ENCODE measurements at regions not wholly inside any gene's neighbourhood (a gene's known extent, or its start where the extent isn't known, plus 50 kb on each side); places are given as distances from the start of the nearest gene placed in this dataset.

DNA sequence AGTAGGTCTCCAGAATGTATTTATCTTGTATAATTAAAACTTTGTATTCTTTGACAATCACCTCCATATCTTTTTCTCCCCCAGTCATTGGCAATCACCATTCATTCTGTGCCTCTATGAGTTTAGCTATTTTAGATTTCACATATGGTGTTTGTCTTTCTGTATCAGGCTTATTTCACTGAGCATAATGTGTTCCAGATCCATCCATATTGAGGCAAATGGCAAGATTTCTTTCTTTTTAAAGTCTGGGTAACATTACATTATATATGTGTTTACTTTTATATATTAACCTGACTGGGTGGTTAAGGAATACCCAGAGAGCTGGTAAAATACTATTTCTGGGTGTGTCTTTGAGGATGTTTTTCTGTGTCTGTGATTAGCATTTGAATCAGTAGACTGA lies 486.6 kb downstream of the SQOR start:
- DNase-seq, result no peak

DNA sequence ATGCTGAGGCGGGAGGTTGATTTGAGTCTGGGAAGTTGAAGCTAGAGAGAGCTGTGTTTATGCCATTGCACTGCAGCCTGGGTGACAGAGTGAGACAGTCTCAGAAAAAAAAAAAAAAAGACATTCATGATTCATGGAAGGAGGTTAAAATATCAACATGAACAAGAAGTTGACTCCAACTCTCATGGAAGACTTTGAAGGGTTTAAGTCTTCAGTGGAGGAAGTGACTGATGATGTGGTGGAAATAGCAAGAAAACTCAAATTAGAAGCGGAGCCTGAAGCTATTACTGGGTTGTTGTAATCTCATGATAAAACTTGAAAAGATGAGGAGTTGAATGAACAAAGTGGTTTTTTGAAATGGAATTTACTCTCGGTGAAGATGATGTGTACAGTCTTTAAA lies 491.8 kb downstream of the SQOR start:
- no peak for DNase-seq

DNA sequence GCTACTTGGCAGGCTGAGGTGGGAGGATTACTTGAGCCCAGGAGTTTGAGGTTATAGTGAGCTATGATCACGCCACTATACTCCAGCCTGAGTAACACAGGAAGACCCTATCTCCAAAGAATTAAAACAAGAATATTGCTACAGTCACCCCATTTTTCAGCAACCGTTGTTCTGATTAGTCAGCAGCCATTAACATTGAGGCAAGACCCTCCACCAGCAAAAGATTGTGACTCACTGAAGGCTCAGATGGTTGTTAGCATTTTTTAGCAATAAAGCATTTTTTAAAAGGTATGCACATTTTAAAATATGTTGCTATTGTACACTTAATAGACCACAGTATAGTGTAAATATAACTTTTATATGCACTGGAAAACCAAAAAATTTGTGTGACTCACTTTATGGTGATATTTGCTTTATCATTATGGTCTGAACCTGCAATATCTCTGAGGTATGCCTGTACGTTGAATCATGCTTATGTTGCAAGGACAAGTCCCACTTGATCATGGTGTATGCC lies 492.6 kb downstream of the SQOR start:
- no peak for DNase-seq

DNA sequence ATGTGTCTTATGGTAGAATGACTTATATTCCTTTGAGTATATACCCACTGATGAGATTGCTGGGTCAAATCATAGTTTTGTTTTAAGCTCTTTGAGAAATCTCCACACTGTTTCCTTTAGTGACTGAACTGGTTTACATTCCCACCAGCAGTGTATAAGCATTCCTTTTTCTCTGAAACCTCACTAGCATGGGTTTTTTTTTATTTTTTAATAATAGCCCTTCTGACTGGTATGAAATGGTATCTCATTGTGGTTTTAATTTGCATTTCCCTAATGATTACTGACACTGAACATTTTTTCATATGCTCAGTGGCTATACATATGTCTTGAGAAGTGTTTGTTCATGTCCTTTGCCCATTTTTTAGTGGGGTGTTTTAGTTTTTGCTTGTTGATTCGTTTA lies 494.3 kb downstream of the SQOR start:
- DNase-seq, result no peak

GRCh38 chr15:46131876-46132275 lies 497.0 kb downstream of the SQOR start:
- no peak for DNase-seq

DNA sequence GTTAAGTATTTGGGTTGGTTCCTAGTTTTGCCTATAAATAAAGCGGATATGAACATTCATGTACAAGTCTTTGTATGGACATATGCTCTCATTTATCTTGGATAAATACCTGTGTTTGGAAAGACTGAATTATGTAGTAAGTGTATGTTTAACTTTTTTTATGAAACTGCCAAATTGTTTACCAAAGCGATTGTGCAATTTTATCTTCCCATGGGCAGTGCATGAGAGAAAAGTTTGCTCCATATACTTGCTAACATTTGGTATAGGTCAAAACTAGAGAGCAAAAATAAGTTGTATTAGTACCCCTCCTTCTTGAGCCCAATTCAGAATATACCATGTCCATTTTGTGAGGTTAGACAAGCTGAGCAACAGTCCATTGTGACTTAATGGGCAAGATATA lies 502.6 kb downstream of the SQOR start:
- no peak for DNase-seq

GRCh38 chr15:46146002-46146401 lies 511.2 kb downstream of the SQOR start:
- DNase-seq, result no peak

- no peak for DNase-seq
Measured at GRCh38 chr15:46146915-46147314, 512.1 kb downstream of the SQOR start.

- DNase-seq, result no peak
Measured at GRCh38 chr15:46151786-46152185, 517.0 kb downstream of the SQOR start.

- no peak for DNase-seq
Measured at GRCh38 chr15:46166750-46167149, 531.9 kb downstream of the SQOR start.

- no peak for DNase-seq
Measured at GRCh38 chr15:46170326-46170725, 535.5 kb downstream of the SQOR start.

DNA sequence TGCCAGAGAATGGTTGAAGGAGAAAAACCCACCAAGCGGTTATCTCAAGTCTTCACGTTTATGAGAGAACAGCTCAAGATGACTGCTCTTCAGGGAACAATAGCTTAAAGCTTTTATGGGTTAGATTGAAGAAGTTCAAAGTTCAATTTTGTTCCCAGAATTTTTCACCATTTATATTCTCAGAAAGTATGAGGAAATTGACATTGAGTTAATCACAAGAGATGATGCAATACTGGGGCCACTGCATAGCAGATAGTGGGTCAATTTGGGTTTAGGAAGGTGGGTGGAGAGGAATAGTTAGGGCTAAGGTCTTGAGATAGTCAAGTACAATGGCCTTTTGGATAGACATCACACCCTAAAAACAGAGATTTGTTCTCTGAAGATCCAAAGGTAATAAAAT lies 539.3 kb downstream of the SQOR start:
- DNase-seq, result no peak

DNA sequence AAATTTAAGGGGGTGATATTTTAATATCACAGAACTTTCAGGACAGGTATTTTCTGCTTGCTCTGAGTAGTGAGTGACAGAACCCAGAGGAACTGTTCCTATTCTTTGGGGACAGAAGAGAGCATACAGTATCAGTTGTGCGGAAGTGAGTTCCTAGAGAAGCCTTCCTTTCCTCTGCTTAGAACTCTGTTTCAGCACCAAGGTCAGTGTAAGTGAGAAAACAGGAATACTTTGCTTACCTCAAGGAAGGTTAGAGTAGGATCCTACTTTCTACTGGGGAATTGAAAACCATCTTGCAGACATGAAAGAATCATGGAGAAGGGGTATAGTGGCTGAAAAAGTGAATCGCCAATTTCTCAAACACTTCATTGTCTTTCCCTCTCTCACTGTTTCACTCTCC lies 542.4 kb downstream of the SQOR start:
- no peak for DNase-seq

DNA sequence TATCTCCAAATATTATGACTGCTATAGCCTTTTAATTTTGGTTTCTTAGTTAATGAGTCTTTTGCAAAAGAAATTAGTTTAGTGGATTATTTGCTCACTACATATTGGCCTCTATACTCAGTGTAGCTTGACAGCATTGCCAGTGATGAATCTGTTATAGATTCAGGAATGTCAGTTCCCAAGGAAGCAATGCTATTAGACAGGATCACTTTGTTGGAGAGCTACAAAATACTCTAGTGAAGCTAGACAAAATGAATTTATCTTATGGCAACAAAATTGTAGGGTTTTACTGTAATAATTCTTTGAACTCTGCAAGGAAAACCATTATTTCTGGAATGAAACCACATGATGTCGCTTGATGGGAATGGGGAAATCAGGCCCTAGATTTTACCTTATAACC lies 543.3 kb downstream of the SQOR start:
- no peak for DNase-seq

- no peak for DNase-seq
Measured at GRCh38 chr15:46207341-46207740, 572.5 kb downstream of the SQOR start.

DNA sequence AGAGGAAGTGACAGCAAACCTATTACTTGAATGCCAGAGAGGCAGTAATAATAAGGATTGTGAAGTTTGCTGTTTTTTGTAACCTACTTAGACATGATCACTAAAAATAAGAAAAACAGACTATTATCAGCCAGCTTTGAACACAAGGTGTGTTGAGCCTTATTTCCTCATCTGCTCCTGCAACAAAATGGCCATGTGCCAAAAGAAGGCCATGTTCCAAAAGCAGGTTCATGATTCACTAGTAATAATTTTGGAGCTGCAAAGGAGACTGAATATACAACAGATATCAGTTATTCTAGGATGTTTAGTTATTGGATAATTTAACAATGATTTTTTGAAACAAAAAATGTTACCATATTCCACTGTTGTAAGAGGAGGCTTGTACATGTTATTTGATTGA lies 578.7 kb downstream of the SQOR start:
- no peak for DNase-seq

DNA sequence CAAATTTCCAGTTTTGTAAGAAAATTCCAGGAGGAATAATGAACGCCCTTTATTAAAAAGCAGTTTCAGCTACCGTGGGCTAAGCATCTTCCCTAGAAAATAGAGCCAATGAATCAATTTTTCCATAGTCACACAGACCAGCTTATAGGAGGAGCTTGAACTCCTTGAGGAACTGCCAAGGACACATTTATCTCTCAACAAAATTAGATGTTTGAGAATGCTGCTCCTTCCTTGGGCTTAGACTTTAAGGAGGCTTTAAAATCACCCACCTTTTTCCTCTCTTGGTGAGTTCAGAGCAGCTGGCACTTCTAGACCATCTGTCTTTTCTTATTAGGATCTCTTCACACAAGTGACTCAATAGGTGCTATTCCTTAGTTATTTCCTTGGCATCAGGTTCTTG lies 588.0 kb downstream of the SQOR start:
- DNase-seq, result no peak

- DNase-seq, result no peak
Measured at GRCh38 chr15:46229263-46229662, 594.4 kb downstream of the SQOR start.

- DNase-seq, result no peak
Measured at GRCh38 chr15:46231786-46232185, 597.0 kb downstream of the SQOR start.

DNA sequence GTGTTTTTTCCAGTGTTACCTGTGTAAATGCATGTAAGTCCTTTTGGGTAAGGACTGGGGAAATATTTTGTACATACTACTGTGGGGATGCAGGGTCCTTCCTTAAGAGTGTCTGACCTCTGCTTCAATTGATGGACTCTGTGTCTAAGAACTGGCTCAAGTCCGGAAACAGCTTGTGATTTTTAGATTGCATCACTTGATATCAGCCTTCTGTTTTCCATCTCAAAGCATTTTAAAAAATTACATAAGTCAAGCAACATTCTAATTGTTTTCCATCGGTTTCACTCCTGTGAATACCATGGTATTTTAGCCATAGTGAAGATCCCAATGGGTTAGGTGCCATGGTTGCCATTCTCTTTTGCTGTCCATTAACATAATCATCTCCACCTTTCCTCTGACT lies 597.6 kb downstream of the SQOR start:
- DNase-seq, result no peak

GRCh38 chr15:46242935-46243334 lies 608.1 kb downstream of the SQOR start:
- no peak for DNase-seq

- no peak for DNase-seq
Measured at GRCh38 chr15:46251903-46252302, 617.1 kb downstream of the SQOR start.

DNA sequence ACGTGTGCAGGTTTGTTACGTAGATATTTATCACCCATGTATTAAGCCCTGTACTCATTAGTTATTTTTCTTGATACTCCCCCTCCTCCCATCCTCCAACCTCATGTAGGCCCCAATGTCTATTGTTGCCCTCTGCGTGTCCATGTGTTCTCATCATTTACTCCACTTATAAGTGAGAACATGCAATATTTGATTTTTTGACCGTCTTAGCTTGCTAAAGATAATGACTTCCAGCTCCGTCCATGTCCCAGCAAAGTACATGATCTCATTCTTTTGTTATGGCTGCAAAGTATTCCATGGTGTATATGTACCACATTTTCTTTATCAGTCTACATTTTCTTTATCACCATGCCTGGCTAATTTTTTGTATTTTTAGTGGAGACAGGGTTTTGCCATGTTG lies 623.2 kb downstream of the SQOR start:
- DNase-seq, result no peak

- DNase-seq, result no peak
Measured at GRCh38 chr15:46260937-46261336, 626.1 kb downstream of the SQOR start.

GRCh38 chr15:46265664-46266347 lies 631.0 kb downstream of the SQOR start:
- no peak for DNase-seq

Data from inflammatory macrophage treated with lipopolysaccharide for 4 hours (primary cell).